Esophagus muscularis mucosa (tissue), 4 donors: ENCODE measurements at regions not wholly inside any gene's neighbourhood (a gene's known extent, or its start where the extent isn't known, plus 50 kb on each side); places are given as distances from the start of the nearest gene placed in this dataset.

ENCODE experiments used
- DNase-seq: peaks from one replicate; pipeline ENCODE4 v3.0.0-alpha.2; 2017; ENCODE audit errors: extremely low spot score
- H3K27ac ChIP-seq, 4 donors: fragments of 200-600 bp; sonication (generic); replicated peaks in 1 of 4; 1 replicate in 3 of 4; 2 replicates in 1 of 4; pipeline ENCODE4 v1.5.1; 2016 to 2019; ENCODE audit warnings: mild to moderate bottlenecking in 1 of 4
- H3K27me3 ChIP-seq, 4 donors: fragments of 200-600 bp; sonication (generic); one replicate each; pipeline versions ENCODE4 v1.5.1 to v1.6.0; 2016 to 2019
- H3K36me3 ChIP-seq, 4 donors: fragments of 200-600 bp; sonication (generic); one replicate each; pipeline ENCODE4 v1.5.1; 2016 to 2019
- H3K4me1 ChIP-seq, 4 donors: fragments of 200-600 bp; sonication (generic); one replicate each; pipeline ENCODE4 v1.5.1; 2016 to 2019
- H3K4me3 ChIP-seq, 4 donors: fragments of 200-600 bp; sonication (generic); 1 replicate in 2 of 4; 2 replicates in 2 of 4; pipeline ENCODE4 v1.5.1; 2016 to 2019; ENCODE audit warnings: mild to moderate bottlenecking in 4 of 4, moderate library complexity in 1 of 4
- H3K9me3 ChIP-seq, 4 donors: fragments of 200-600 bp; sonication (generic); 1 replicate in 3 of 4; 2 replicates in 1 of 4; pipeline ENCODE4 v1.5.1; 2016 to 2019
- CTCF ChIP-seq, 3 experiments: fragments of 200-600 bp in 2 of 3; fragments of 450-650 bp in 1 of 3; sonication (generic) in 2 of 3; IDR thresholded peaks; one replicate each; pipeline ENCODE4 v1.5.1; 2017 to 2019; ENCODE audit warnings: antibody characterized with exemption in 3 of 3, mild to moderate bottlenecking in 2 of 3, moderate library complexity in 1 of 3
- EP300 ChIP-seq: sonication (generic); formaldehyde crosslinking; IDR thresholded peaks from one replicate; pipeline ENCODE4 v1.6.1; 2017; ENCODE audit warnings: antibody characterized with exemption
- POLR2A ChIP-seq: fragments of 450-650 bp; IDR thresholded peaks from one replicate; pipeline ENCODE4 v1.6.1; 2017; ENCODE audit warnings: antibody characterized with exemption, moderate library complexity, mild to moderate bottlenecking, low read depth
- POLR2AphosphoS5 ChIP-seq, 2 donors: sonication (generic); formaldehyde crosslinking; IDR thresholded peaks; one replicate each; pipeline ENCODE4 v1.6.1; 2017; ENCODE audit warnings: antibody characterized with exemption in 2 of 2
- WGBS: methylation state at CpG from one replicate; pipeline ENCODE4 v1.1.5; 2018; 5-methylcytosine and 5-hydroxymethylcytosine counted together
- intact Hi-C: fragments of 100-400 bp; cut with DNase I; formaldehyde crosslinking; loops from one replicate; pipeline ENCODE4 v1.15.1; 2023

GRCh38 chr12:115830633-115831032, 446.9 kb downstream of the MED13L start:
- H3K9me3 ChIP-seq = no peaks in the 10 kb centered on the region
- no peak for DNase-seq
- intact Hi-C loops = no loop called here
- TF ChIP-seq POLR2AphosphoS5 (IDR thresholded peaks at IDR 0.05) = no peak
- no peak for TF ChIP-seq CTCF (IDR thresholded peaks at IDR 0.05)
- TF ChIP-seq EP300 = no peak
- TF ChIP-seq POLR2A = no peak
- H3K4me3 ChIP-seq = no peak overlapping the region
- 75% methylated on average over 3 of the region's 4 CpGs for WGBS
- no peaks in the 10 kb centered on the region for H3K36me3 ChIP-seq
- H3K27me3 ChIP-seq = no peaks in the 10 kb centered on the region
- H3K4me1 ChIP-seq = no peaks in the 10 kb centered on the region
- H3K27ac ChIP-seq = no peak overlapping the region

GRCh38 chr12:115830070-115830469, 447.4 kb downstream of the MED13L start:
- no peak for DNase-seq
- H3K4me1 ChIP-seq = no peaks in the 10 kb centered on the region
- 76% methylated on average over 3 of the region's 3 CpGs for WGBS
- no peak for TF ChIP-seq POLR2AphosphoS5 (IDR thresholded peaks at IDR 0.05)
- TF ChIP-seq POLR2A = no peak
- TF ChIP-seq EP300 = no peak
- no peak for TF ChIP-seq CTCF (IDR thresholded peaks at IDR 0.05)
- H3K27me3 ChIP-seq = no peaks in the 10 kb centered on the region
- peaks cover 0 to 5% (median 4%) of the 10 kb centered on the region in 4 donors for H3K9me3 ChIP-seq
- intact Hi-C loops = no loop called here
- H3K27ac ChIP-seq = no peak overlapping the region
- H3K4me3 ChIP-seq = no peak overlapping the region
- H3K36me3 ChIP-seq = no peaks in the 10 kb centered on the region

GRCh38 chr12:115828168-115828567, 449.3 kb downstream of the MED13L start:
- WGBS = 60% methylated on average over 4 of the region's 4 CpGs
- intact Hi-C loops = no loop called here
- Histone ChIP-seq H3K27ac (no peak overlapping the region), H3K27me3 (no peaks in the 10 kb centered on the region), H3K4me3 (no peak overlapping the region), H3K36me3 (no peaks in the 10 kb centered on the region), H3K9me3 (peaks cover 0 to 14% (median 8%) of the 10 kb centered on the region in 4 donors), H3K4me1 (no peaks in the 10 kb centered on the region)
- TF ChIP-seq POLR2AphosphoS5 (IDR thresholded peaks at IDR 0.05) (no peak), EP300 (no peak), POLR2A (no peak), CTCF (IDR thresholded peaks at IDR 0.05) (no peak)
- no peak for DNase-seq

GRCh38 chr12:115824936-115825602, 452.4 kb downstream of the MED13L start:
- 88% methylated on average over 4 of the region's 4 CpGs for WGBS
- no peak for TF ChIP-seq POLR2AphosphoS5 (IDR thresholded peaks at IDR 0.05)
- TF ChIP-seq CTCF (IDR thresholded peaks at IDR 0.05) = no peak
- no peak for TF ChIP-seq EP300
- TF ChIP-seq POLR2A = no peak

GRCh38 chr12:115823635-115824034, 453.9 kb downstream of the MED13L start:
- intact Hi-C loops = no loop called here
- H3K27ac ChIP-seq = no peak overlapping the region
- no peaks in the 10 kb centered on the region for H3K36me3 ChIP-seq
- no peaks in the 10 kb centered on the region for H3K4me1 ChIP-seq
- TF ChIP-seq EP300 (no peak), POLR2A (no peak), POLR2AphosphoS5 (IDR thresholded peaks at IDR 0.05) (no peak), CTCF (IDR thresholded peaks at IDR 0.05) (no peak)
- H3K4me3 ChIP-seq = no peak overlapping the region
- peaks cover 0 to 11% (median 0%) of the 10 kb centered on the region in 4 donors for H3K27me3 ChIP-seq
- WGBS = 47% methylated on average over 5 of the region's 5 CpGs
- DNase-seq = no peak
- H3K9me3 ChIP-seq = peaks cover 0 to 14% (median 8%) of the 10 kb centered on the region in 4 donors

More at GRCh38 chr12:115824936-115825602, 452.4 kb downstream of the MED13L start:
- H3K36me3 ChIP-seq = no peaks in the 10 kb centered on the region
- intact Hi-C loops = no loop called here
- no peaks in the 10 kb centered on the region for H3K4me1 ChIP-seq
- no peak overlapping the region for H3K27ac ChIP-seq
- peaks cover 0 to 5% (median 0%) of the 10 kb centered on the region in 4 donors for H3K27me3 ChIP-seq
- H3K4me3 ChIP-seq = no peak overlapping the region
- no peak for DNase-seq
- H3K9me3 ChIP-seq = peaks cover 0 to 14% (median 8%) of the 10 kb centered on the region in 4 donors
